NCI-H446 treated with DMSO at 0.1 percent for 48 hours (cell line): ENCODE measurements at regions not wholly inside any gene's neighbourhood (a gene's known extent, or its start where the extent isn't known, plus 50 kb on each side); places are given as distances from the start of the nearest gene placed in this dataset.
"Not testable (repeated sequence)": the region's sequence is repeated elsewhere in the genome, so short reads cannot be mapped to it uniquely, and the experiment has no call there.

Experiments
- DNase-seq: peaks from one replicate; lab custom pipeline; 2025; lab: John Stamatoyannopoulos, UW

DNA sequence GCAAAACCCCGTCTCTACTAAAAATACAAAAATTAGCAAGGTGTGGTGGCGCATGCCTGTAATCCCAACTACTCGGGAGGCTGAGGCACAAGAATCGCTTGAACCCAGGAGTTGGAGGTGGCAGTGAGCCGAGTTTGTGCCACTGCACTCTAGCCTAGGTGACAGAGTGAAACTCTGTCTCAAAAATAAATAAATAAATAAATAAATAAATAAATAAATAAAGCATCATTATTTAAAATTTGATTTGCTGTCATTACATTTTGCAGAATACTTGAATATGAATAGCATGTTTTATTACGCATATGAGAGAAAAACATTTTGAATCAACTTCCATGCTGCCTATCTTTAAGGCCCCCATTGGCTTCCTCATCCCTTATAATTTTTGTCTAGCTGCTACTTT is 53.4 kb upstream of the MED14 start:
- not testable (repeated sequence) for DNase-seq

GRCh38 chrX:40792433-40792832 is 57.1 kb upstream of the MED14 start:
- no peak for DNase-seq

GRCh38 chrX:40794829-40795130 is 59.4 kb upstream of the MED14 start:
- not testable (repeated sequence) for DNase-seq

GRCh38 chrX:40799745-40800144 is 64.4 kb upstream of the MED14 start:
- not testable (repeated sequence) for DNase-seq

DNA sequence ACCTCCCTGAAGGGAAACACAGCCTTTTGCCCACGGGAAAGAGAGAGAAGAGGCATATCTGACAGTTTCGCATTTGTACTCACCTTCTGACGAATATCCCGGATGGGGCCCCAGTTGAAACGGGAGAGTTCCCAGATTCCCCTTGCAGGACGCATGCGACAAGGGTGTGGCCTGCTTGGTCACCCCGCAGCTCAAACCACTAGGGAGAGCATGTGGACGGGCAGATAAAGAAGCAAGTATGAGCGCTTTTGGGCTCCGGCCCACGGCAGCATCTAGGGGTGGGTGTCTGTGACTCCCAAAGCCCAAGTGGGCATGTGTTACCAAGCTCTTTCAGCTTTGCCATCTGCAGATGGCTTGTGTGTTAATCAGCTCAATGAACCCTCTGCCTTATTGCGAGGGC is 70.1 kb upstream of the MED14 start:
- DNase-seq: no peak

DNA sequence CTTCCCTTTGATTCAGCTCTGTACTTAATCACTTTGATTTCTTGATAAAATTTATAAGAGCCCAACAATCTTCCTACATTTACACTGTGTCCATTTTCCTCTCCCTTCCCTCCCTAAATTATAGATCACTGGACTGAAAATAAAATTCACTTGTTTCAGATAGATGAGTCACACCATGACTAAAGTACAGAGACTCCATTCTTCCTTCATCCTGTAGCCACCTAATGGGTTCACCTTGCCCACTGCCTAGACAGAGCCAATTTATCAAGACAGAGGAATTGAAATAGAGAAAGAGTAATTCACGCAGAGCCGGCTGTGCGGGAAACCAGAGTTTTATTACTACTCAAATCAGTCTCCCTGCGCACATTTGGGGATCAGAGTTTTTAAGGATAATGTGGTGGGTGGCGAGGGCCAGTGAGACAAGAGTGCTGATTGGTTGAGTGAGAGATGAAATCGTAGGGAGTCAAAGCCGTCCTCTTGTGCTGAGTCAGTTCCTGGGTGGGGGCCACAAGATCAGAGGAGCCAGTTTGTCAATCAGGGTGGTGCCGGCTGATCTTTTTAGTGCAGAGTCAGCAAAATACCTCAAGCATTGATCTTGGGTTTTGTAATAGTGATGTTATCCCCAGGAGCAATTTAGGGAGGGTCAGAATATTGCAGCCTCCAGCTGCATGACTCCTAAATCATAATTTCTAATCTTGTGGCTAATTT is 71.3 kb upstream of the MED14 start:
- no peak for DNase-seq

- no peak for DNase-seq
Observed at GRCh38 chrX:40807384-40807783, 72.0 kb upstream of the MED14 start.

DNA sequence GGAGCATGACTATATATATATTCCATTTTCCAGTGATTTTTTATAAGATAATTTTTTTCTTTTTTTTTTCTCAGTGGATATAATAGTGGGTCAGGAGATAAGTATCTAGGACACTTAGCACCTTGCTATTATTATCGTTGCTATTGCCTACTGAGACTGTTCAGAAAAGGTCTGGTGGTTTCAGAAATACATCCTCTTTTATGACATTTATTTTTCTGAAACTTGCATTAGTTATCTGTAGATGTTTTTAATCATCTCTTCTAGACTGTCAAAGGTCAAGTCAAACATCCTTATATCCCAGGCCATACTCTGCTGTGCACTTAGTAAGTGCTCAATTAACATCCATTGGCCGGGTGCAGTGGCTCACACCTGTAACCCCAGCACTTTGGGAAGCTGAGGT is 72.9 kb upstream of the MED14 start:
- DNase-seq: no peak

GRCh38 chrX:40809210-40809609 is 73.9 kb upstream of the MED14 start:
- DNase-seq: peak; percentile 87

GRCh38 chrX:40815045-40815444 is 79.7 kb upstream of the MED14 start:
- DNase-seq: not testable (repeated sequence)

GRCh38 chrX:40816906-40817305 is 81.6 kb upstream of the MED14 start:
- no peak for DNase-seq

- DNase-seq: no peak
Observed at GRCh38 chrX:40818236-40818635, 82.9 kb upstream of the MED14 start.

DNA sequence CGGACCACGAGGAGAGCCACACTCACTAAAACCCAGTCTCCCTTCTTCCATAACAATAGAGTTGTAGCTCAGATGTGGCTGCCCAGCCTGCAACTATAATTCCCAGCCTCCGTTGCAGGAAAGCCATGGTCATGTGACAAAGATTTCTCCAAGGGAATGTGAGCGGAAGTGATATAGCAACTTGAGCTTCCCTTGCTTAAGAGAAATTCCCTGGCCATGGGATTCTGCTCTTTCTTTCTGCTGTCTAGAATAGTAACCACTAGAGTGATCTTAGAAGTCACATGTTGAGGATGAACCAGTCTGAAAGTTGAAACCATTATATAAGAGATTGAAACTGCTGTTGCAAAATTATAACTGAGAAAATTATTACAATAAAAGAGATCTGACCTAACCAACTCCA is 86.4 kb upstream of the MED14 start:
- no peak for DNase-seq

- no peak for DNase-seq
Observed at GRCh38 chrX:40827331-40827730, 92.0 kb upstream of the MED14 start.

GRCh38 chrX:40831750-40832149 is 96.4 kb upstream of the MED14 start:
- peak; percentile 34 for DNase-seq

GRCh38 chrX:40832723-40833122 is 97.4 kb upstream of the MED14 start:
- DNase-seq: no peak

DNA sequence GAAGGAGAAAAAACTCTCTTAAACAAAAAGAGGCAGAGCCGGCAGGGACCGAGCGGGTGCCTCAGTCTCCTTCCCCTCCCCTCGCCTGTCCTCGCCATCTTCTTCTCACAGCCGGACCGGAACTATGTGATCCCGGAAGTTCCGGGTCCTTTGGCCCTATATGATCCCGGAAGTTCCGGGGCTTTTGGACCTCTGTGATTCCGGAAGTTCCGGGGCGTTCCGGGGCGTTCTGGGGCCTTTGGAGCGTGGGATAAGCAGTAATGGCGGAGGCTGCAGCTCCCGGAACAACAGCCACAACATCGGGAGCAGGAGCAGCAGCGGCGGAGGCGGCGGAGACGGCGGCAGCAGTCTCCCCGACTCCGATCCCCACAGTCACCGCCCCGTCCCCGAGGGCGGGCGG is 98.9 kb upstream of the MED14 start:
- DNase-seq: no peak

DNA sequence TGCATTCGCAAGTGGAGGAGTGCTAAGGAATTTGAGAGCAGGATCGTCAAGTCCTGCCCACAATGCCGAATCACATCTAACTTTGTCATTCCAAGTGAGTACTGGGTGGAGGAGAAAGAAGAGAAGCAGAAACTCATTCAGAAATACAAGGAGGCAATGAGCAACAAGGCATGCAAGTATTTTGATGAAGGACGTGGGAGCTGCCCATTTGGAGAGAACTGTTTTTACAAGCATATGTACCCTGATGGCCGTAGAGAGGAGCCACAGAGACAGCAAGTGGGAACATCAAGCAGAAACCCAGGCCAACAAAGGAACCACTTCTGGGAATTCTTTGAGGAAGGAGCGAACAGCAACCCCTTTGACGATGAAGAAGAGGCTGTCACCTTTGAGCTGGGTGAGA is 100.2 kb upstream of the MED14 start:
- DNase-seq: no peak

- no peak for DNase-seq
Observed at GRCh38 chrX:40843643-40844042, 108.3 kb upstream of the MED14 start.

GRCh38 chrX:40844471-40844870 is 109.1 kb upstream of the MED14 start:
- no peak for DNase-seq

DNA sequence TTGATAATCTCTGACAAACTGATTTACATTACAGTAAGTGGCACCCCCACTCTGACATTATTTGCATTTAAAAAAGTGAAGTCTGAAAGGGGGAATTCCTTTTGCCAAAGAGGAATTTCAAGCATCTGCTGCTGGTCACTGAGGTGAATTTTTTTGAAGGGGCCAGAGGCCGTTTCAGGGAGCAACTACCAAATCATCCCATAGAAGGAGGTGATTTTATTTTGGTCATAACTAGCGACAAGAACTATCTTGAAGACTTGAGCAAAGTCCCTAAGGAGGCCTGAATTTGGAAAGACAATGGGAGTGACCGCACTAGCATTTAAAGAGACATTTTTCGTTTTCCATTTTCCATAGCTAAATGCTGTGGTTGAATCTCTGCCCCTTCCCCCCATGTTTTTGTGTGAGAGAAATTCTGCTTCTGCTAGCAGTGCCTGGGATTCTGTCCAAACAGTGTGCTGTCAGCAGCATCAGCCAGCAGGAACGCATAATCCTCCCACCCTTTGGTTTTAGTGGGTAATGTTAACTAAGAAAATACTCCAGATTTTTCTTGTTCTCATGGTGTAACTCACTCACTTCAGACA is 110.1 kb upstream of the MED14 start:
- DNase-seq: peak; percentile 57

- peak; percentile 81 for DNase-seq
Observed at GRCh38 chrX:40849906-40850823, 114.8 kb upstream of the MED14 start.

DNA sequence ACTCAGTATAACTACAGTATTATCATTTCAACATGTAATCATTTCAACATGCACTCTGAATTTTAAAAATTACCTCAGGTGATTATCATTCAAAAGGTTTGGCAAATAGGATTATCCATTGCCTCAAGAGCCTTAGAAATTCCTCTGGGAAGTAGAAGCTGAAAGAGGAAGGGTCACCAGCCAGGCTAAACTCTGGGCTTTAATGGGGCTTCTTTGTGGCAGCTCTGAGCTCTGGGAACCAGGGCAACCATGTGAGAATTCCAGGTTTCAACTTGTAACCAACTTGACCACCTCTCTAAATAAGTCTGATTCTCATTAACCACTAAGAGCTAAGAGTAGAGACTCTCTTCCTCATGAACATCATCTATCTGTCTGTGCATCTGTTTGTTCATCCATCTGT is 117.2 kb upstream of the MED14 start:
- no peak for DNase-seq
